ENCODE measurements at regions not wholly inside any gene's neighbourhood (a gene's known extent, or its start where the extent isn't known, plus 50 kb on each side); places are given as distances from the start of the nearest gene placed in this dataset.
A peak's percentile ranks its signal among the peaks of the same experiment; 100 is the strongest.

DNA sequence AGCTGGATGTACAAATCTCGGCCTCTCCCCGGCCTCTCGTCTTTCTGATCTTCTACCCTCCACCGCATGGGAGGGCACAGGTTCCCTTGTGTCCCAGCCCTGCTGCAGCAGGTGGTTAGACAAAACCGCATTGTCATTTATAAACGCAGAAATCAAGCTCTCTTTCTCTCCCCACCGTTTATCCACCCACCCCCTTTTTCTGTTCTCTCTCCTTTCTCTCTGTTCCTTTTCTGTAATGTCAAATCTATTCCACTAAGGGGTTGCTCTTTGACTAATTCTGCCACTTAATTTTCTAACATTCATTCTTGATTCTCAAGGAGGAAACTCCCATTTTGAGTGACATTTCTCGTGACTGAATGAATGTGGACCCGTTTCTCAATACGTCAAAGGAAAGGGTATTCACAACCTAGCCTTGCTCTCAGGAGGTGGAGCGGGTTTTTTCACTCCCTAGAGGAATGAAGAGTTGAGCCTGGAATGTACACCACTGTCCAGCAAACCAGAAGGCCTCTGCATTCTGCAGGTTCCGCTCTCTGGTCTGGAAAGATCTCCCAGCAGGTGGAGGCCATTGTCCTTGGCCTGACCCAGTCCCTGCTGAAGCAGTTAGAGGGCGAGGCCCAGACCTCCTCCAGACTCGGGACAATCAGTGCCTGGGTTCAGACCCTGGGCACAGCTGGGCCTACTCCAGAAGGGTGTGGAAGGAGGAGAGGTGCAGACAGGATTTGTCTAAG is 70.9 kb upstream of the ENPP6 start:
- Histone ChIP-seq H3K4me1 (ENCODE audit: control insufficient read depth, insufficient read depth, low read length) (peaks cover 2% of the 10 kb centered on the region; the same call in 1 of the 2 replicates), H2AK9ac (replicated peaks; ENCODE audit: low read depth, low read length, poor library complexity) (no peak overlapping the region), H3K9me3 (ENCODE audit: control insufficient read depth, insufficient read depth, low read length) (no peaks in the 10 kb centered on the region), H3K9me1 (ENCODE audit: insufficient read depth, low read length) (peaks cover 3% of the 10 kb centered on the region; the same call in 1 of the 2 replicates), H3K27me3 (ENCODE audit: control insufficient read depth, insufficient read depth, low read length) (no peaks in the 10 kb centered on the region), H3K79me1 (ENCODE audit: low read depth in 1 of 2, low read length in 2 of 2) (no peaks in the 10 kb centered on the region), H2BK20ac (ENCODE audit: low read depth, low read length) (no peak overlapping the region), H2BK5ac (ENCODE audit: low read depth, low read length, poor library complexity, severe bottlenecking) (no peak overlapping the region), H3K4me2 (ENCODE audit: low read depth, low read length) (no peak overlapping the region), H4K5ac (ENCODE audit: low read depth, low read length) (no peak overlapping the region), H3K14ac (replicated peaks; ENCODE audit: low read depth, low read length) (no peak overlapping the region), H3K27ac (ENCODE audit: insufficient read depth, low read length) (no peak overlapping the region), H3K9ac (ENCODE audit: low read depth, low read length) (no peak overlapping the region), H3K4me3 (ENCODE audit: insufficient read depth, low read depth, low read length) (no peak overlapping the region), H4K91ac (ENCODE audit: insufficient read depth, low read depth, low read length) (no peak overlapping the region), H3K36me3 (ENCODE audit: control insufficient read depth, insufficient read depth, low read length) (no peaks in the 10 kb centered on the region), H2BK15ac (ENCODE audit: low read depth, low read length) (no peak overlapping the region), H4K8ac (ENCODE audit: low read depth in 2 of 2, low read length in 2 of 2) (no peak overlapping the region), H3K18ac (ENCODE audit: low read depth, low read length) (no peak overlapping the region), H3K4ac (ENCODE audit: low read depth, low read length) (no peak overlapping the region), H4K20me1 (ENCODE audit: insufficient read depth, low read length) (no peaks in the 10 kb centered on the region), H3K56ac (ENCODE audit: extremely low read depth, insufficient read depth, low read length) (no peak overlapping the region), H3K23ac (ENCODE audit: low read depth, low read length) (no peak overlapping the region), H2BK120ac (ENCODE audit: low read depth, low read length) (no peak overlapping the region), H2AK5ac (ENCODE audit: low read depth, low read length) (peak overlapping the region; percentile 33; the same call in 1 of the 2 replicates), H2AFZ (replicated peaks; ENCODE audit: low read length, poor library complexity) (peak overlapping the region; percentile 3)
- intact Hi-C loops (cut with micrococcal nuclease): no loop called here
- no TSS peak for BruUV-seq (replicated peaks)
- ChIA-PET CTCF (interaction anchor here (0.6 to 1.3 kb wide), 4 partner anchors 22 to 248 kb away, joined by 3 to 4 read pairs (median 3); no protein-coding TSS in a partner anchor), POLR2A (ENCODE audit: unreplicated experiment) (no interaction called here)
- TF ChIP-seq FOS (IDR thresholded peaks at IDR 0.05; ENCODE audit: low read depth, low read length) (no peak), CHD1 (IDR thresholded peaks at IDR 0.05; ENCODE audit: low read depth, low read length) (no peak), RCOR1 (IDR thresholded peaks at IDR 0.05; ENCODE audit: insufficient replicate concordance, low read length) (no peak), RFX5 (IDR thresholded peaks at IDR 0.05; ENCODE audit: low read depth, low read length) (no peak), MXI1 (IDR thresholded peaks at IDR 0.05; ENCODE audit: borderline replicate concordance, low read depth, low read length) (no peak), RAD21 (IDR thresholded peaks at IDR 0.05; ENCODE audit: low read length) (no peak), BHLHE40 (IDR thresholded peaks at IDR 0.05; ENCODE audit: low read depth, low read length) (no peak), POLR2A (IDR thresholded peaks at IDR 0.05; ENCODE audit: low read depth, low read length) (no peak), MAFK (IDR thresholded peaks at IDR 0.05; ENCODE audit: low read depth, low read length) (no peak), CEBPB (IDR thresholded peaks at IDR 0.05; ENCODE audit: low read depth, low read length) (no peak), MAZ (IDR thresholded peaks at IDR 0.05; ENCODE audit: borderline replicate concordance, low read depth, low read length) (no peak)
- TF ChIP-seq, protein P1, sequence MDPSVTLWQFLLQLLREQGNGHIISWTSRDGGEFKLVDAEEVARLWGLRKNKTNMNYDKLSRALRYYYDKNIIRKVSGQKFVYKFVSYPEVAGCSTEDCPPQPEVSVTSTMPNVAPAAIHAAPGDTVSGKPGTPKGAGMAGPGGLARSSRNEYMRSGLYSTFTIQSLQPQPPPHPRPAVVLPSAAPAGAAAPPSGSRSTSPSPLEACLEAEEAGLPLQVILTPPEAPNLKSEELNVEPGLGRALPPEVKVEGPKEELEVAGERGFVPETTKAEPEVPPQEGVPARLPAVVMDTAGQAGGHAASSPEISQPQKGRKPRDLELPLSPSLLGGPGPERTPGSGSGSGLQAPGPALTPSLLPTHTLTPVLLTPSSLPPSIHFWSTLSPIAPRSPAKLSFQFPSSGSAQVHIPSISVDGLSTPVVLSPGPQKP (IDR thresholded peaks at IDR 0.05; ENCODE audit: borderline replicate concordance, low read depth, low read length): no peak
- TF ChIP-seq, protein P2, sequence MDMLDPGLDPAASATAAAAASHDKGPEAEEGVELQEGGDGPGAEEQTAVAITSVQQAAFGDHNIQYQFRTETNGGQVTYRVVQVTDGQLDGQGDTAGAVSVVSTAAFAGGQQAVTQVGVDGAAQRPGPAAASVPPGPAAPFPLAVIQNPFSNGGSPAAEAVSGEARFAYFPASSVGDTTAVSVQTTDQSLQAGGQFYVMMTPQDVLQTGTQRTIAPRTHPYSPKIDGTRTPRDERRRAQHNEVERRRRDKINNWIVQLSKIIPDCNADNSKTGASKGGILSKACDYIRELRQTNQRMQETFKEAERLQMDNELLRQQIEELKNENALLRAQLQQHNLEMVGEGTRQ (IDR thresholded peaks at IDR 0.05; ENCODE audit: low read depth, low read length): no peak
- ATAC-seq (ENCODE audit: low read depth) (no peak), DNase-seq (no peak)
- dilution Hi-C loops (cut with HindIII; ENCODE audit: low sequenced_read_pairs, unreplicated experiment): no loop called here
- in situ Hi-C loops (cut with MboI; ENCODE audit: low sequenced_read_pairs): loop anchor here (5.0 kb wide), 1 partner anchor 189 kb away; no protein-coding TSS in a partner anchor
- 73% methylated on average over 9 of the region's 14 CpGs; no CpG with 5 or more reads in 1 of the 2 experiments for WGBS, 2 experiments (ENCODE audit: extremely low coverage in 2 of 2, insufficient read length in 1 of 2)

Measured in IMR-90 (cell line).